ENCODE measurements at regions not wholly inside any gene's neighbourhood (a gene's known extent, or its start where the extent isn't known, plus 50 kb on each side); places are given as distances from the start of the nearest gene placed in this dataset.
A peak's percentile ranks its signal among the peaks of the same experiment; 100 is the strongest.

DNA sequence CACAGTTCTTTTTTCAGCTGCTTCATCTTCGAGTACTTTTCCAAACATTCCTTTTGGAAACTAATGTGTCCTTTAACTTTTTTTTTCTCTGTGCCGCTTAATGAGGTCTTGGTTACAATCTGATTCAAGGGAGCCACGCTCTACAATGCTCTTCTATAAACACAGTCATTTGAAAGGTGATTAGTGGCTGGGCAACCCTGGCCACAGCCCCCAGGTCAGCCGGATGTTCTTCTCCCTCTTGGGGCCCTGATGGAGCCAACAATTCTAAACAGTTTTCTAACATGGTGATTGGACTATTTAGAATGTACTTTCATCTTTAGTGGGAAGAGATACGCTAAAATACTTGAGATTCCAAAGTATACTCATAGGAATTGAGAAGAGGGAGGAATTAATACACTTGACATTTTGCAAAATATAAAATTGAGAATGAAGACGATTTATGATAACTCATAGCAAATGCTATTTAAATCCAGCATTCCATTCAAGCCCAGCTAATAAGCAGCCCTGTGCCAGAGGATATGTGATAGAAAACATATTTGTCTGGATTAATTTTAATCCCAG lies 83.7 kb upstream of the MBOAT2 start:
- no peaks in the 10 kb centered on the region for H3K9me3 ChIP-seq (ENCODE audit: control insufficient read depth, low read depth, low read length)
- no peak for DNase-seq (ENCODE audit: low read depth, low spot score)
- H2AFZ ChIP-seq (ENCODE audit: control insufficient read depth, low read length): peak overlapping the region; percentile 73
- dilution Hi-C loops (cut with MboI; ENCODE audit: extremely low pct_ligation_motif_present, low sequenced_read_pairs): no loop called here
- no peaks in the 10 kb centered on the region for H4K20me1 ChIP-seq (ENCODE audit: control insufficient read depth, extremely low read depth, insufficient read depth, low read length)
- H3K9ac ChIP-seq (ENCODE audit: control insufficient read depth, extremely low read depth, insufficient read depth, low read length): no peak overlapping the region
- H3K79me2 ChIP-seq (ENCODE audit: control insufficient read depth, insufficient read depth, low read length): no peaks in the 10 kb centered on the region
- no peaks in the 10 kb centered on the region for H3K27me3 ChIP-seq (ENCODE audit: control insufficient read depth, extremely low read depth, insufficient read depth, low read length)
- no peaks in the 10 kb centered on the region for H3K36me3 ChIP-seq (ENCODE audit: control insufficient read depth in 2 of 2, extremely low read depth in 1 of 2, insufficient read depth in 2 of 2, low read length in 2 of 2)
- peak overlapping the region; percentile 11 for H3K4me2 ChIP-seq (ENCODE audit: control insufficient read depth, extremely low read depth, insufficient read depth, low read depth, low read length)
- FAIRE-seq: no peak
- no peak for TF ChIP-seq CTCF (optimal IDR thresholded peaks at IDR 0.05 in 1 of 3, IDR thresholded peaks at IDR 0.05 in 1 of 3, conservative IDR thresholded peaks at IDR 0.05 in 1 of 3; ENCODE audit: extremely low read depth in 1 of 3, insufficient read depth in 2 of 3, low read length in 3 of 3)
- no peak for TF ChIP-seq EZH2 (IDR thresholded peaks at IDR 0.05; ENCODE audit: low read length)
- H3K4me3 ChIP-seq (ENCODE audit: control insufficient read depth in 2 of 3, extremely low read depth in 1 of 3, insufficient read depth in 2 of 3, low read depth in 1 of 3, low read length in 3 of 3): no peak overlapping the region
- H3K4me1 ChIP-seq (ENCODE audit: control insufficient read depth, extremely low read depth, insufficient read depth, low read length): peaks cover 17% of the 10 kb centered on the region
- H3K27ac ChIP-seq (ENCODE audit: control insufficient read depth, insufficient read depth, low read length): no peak overlapping the region
- H3K9me1 ChIP-seq (ENCODE audit: control insufficient read depth, extremely low read depth, insufficient read depth, low read length): no peaks in the 10 kb centered on the region

DNA sequence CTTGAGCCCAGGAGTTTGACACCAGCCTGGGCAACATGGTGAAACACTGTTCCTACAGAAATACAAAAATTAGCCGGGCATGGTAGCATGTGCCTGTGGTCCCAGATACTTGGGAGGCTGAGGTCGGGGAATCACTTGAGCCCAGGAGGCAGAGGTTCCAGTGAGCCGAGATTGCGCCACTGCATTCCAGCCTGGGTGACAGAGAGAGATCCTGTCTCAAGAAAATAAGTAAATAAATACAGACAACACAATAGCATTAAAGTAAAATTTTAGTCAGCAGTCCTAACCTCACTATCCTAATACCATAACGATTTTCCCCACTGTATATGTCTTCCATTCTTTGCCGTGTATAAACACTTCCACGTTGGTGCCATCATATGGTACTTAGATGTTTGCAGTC lies 83.0 kb upstream of the MBOAT2 start:
- H3K9ac ChIP-seq (ENCODE audit: control insufficient read depth, extremely low read depth, insufficient read depth, low read length): no peak overlapping the region
- no peak overlapping the region for H3K4me3 ChIP-seq (ENCODE audit: control insufficient read depth in 2 of 3, extremely low read depth in 1 of 3, insufficient read depth in 2 of 3, low read depth in 1 of 3, low read length in 3 of 3)
- H3K27ac ChIP-seq (ENCODE audit: control insufficient read depth, insufficient read depth, low read length): no peak overlapping the region
- peaks cover 2% of the 10 kb centered on the region for H3K9me3 ChIP-seq (ENCODE audit: control insufficient read depth, low read depth, low read length)
- dilution Hi-C loops (cut with MboI; ENCODE audit: extremely low pct_ligation_motif_present, low sequenced_read_pairs): no loop called here
- H3K36me3 ChIP-seq (ENCODE audit: control insufficient read depth in 2 of 2, extremely low read depth in 1 of 2, insufficient read depth in 2 of 2, low read length in 2 of 2): no peaks in the 10 kb centered on the region
- no peak for FAIRE-seq
- H3K79me2 ChIP-seq (ENCODE audit: control insufficient read depth, insufficient read depth, low read length): no peaks in the 10 kb centered on the region
- H3K4me2 ChIP-seq (ENCODE audit: control insufficient read depth, extremely low read depth, insufficient read depth, low read depth, low read length): no peak overlapping the region
- peaks cover 11% of the 10 kb centered on the region for H3K4me1 ChIP-seq (ENCODE audit: control insufficient read depth, extremely low read depth, insufficient read depth, low read length)
- H2AFZ ChIP-seq (ENCODE audit: control insufficient read depth, low read length): no peak overlapping the region
- no peaks in the 10 kb centered on the region for H4K20me1 ChIP-seq (ENCODE audit: control insufficient read depth, extremely low read depth, insufficient read depth, low read length)
- TF ChIP-seq CTCF (optimal IDR thresholded peaks at IDR 0.05 in 1 of 3, IDR thresholded peaks at IDR 0.05 in 1 of 3, conservative IDR thresholded peaks at IDR 0.05 in 1 of 3; ENCODE audit: extremely low read depth in 1 of 3, insufficient read depth in 2 of 3, low read length in 3 of 3): no peak
- no peaks in the 10 kb centered on the region for H3K9me1 ChIP-seq (ENCODE audit: control insufficient read depth, extremely low read depth, insufficient read depth, low read length)
- no peak for DNase-seq (ENCODE audit: low read depth, low spot score)
- H3K27me3 ChIP-seq (ENCODE audit: control insufficient read depth, extremely low read depth, insufficient read depth, low read length): no peaks in the 10 kb centered on the region

All from keratinocyte (primary cell).